SK-N-SH (cell line): ENCODE measurements at regions not wholly inside any gene's neighbourhood (a gene's known extent, or its start where the extent isn't known, plus 50 kb on each side); places are given as distances from the start of the nearest gene placed in this dataset.

Source experiments
- CTCF ChIA-PET: fragments of 300-600, 350-600 bp; formaldehyde crosslinking; extraction: SDS; loops from one replicate; lab custom pipeline; 2021; lab: Yijun Ruan, JAX
- POLR2A ChIA-PET: fragments of 350-600 bp; sonication (Branson Sonifier 250); formaldehyde crosslinking; extraction: SDS; loops from one replicate; lab custom pipeline; 2020; ENCODE audit warnings: antibody characterized with exemption, inconsistent platforms; lab: Yijun Ruan, JAX
- DNase-seq: peaks from one replicate; pipeline ENCODE4 v3.0.0; 2012
- H2AFZ ChIP-seq: fragments of 200-600 bp; sonication (generic); 2 replicates; pipeline ENCODE4 v1.8.1; 2016; ENCODE audit warnings: antibody characterized with exemption, mild to moderate bottlenecking, low read depth
- H3F3A ChIP-seq: fragments of 200-600 bp; sonication (generic); replicated peaks from 2 replicates; pipeline ENCODE3; 2016; ENCODE audit warnings: antibody characterized with exemption, mild to moderate bottlenecking; ENCODE audit not compliant: insufficient read depth
- H3K27ac ChIP-seq, 2 experiments: fragments of 200-500 bp in 1 of 2; fragments of 200-600 bp in 1 of 2; sonication (Bioruptor generic) in 1 of 2; sonication (generic), shearing (Covaris generic) in 1 of 2; 2 replicates each; pipeline versions ENCODE4 v1.5.1 to v1.6.1; 2014 to 2016; ENCODE audit warnings: low read depth in 2 of 2, inconsistent platforms in 1 of 2, low read length in 1 of 2, mild to moderate bottlenecking in 1 of 2, mixed read lengths in 1 of 2
- H3K27me3 ChIP-seq: fragments of 200-600 bp; sonication (generic), shearing (Covaris generic); 2 replicates; pipeline ENCODE4 v1.6.1; 2016; ENCODE audit warnings: mixed run types; ENCODE audit not compliant: insufficient read depth
- H3K36me3 ChIP-seq, 2 experiments: fragments of 200-500 bp in 1 of 2; fragments of 200-600 bp in 1 of 2; sonication (Bioruptor generic) in 1 of 2; sonication (generic) in 1 of 2; replicated peaks in 1 of 2; 2 replicates each; pipeline versions ENCODE3 to v1.5.1; 2014 to 2016; ENCODE audit warnings: low read length in 1 of 2, mild to moderate bottlenecking in 1 of 2; ENCODE audit not compliant: insufficient read depth in 2 of 2, control insufficient read depth in 1 of 2
- H3K4me1 ChIP-seq, 2 experiments: fragments of 200-500 bp in 1 of 2; fragments of 200-600 bp in 1 of 2; sonication (Bioruptor generic) in 1 of 2; sonication (generic), shearing (Covaris generic) in 1 of 2; 2 replicates each; pipeline versions ENCODE4 v1.5.1 to v1.6.1; 2014 to 2016; ENCODE audit warnings: low read depth in 1 of 2, low read length in 1 of 2, mixed run types in 1 of 2; ENCODE audit not compliant: insufficient read depth in 2 of 2, control insufficient read depth in 1 of 2
- H3K4me2 ChIP-seq: fragments of 200-600 bp; sonication (generic), shearing (Covaris generic); 2 replicates; pipeline ENCODE4 v1.6.1; 2017; ENCODE audit warnings: mixed run types
- H3K4me3 ChIP-seq, 2 experiments: fragments of 200-500 bp in 1 of 2; fragments of 200-600 bp in 1 of 2; sonication (Bioruptor generic) in 1 of 2; sonication (generic), shearing (Covaris generic) in 1 of 2; 2 replicates each; pipeline versions ENCODE4 v1.5.1 to v1.8.1; 2014 to 2016; ENCODE audit warnings: low read depth in 2 of 2, inconsistent platforms in 1 of 2, low read length in 1 of 2, mild to moderate bottlenecking in 1 of 2, mixed read lengths in 1 of 2, moderate library complexity in 1 of 2
- H3K79me2 ChIP-seq: fragments of 200-600 bp; sonication (generic); 2 replicates; pipeline ENCODE4 v1.8.1; 2017; ENCODE audit warnings: mild to moderate bottlenecking; ENCODE audit not compliant: insufficient read depth
- H3K9ac ChIP-seq: fragments of 200-600 bp; sonication (generic); 2 replicates; pipeline ENCODE4 v1.6.1; 2017; ENCODE audit warnings: mixed run types
- H3K9me2 ChIP-seq: fragments of 200-600 bp; sonication (generic); 2 replicates; pipeline ENCODE4 v1.6.1; 2017; ENCODE audit warnings: mixed run types
- H3K9me3 ChIP-seq: fragments of 200-600 bp; sonication (generic); 2 replicates; pipeline ENCODE4 v1.6.1; 2017; ENCODE audit warnings: mixed run types, mild to moderate bottlenecking, moderate library complexity
- H4K20me1 ChIP-seq: fragments of 200-600 bp; sonication (generic); 2 replicates; pipeline ENCODE4 v1.6.1; 2017; ENCODE audit warnings: mild to moderate bottlenecking, mixed run types; ENCODE audit not compliant: insufficient read depth
- CHD2 ChIP-seq: fragments of 150-350 bp; IDR thresholded peaks from 2 replicates; pipeline ENCODE4 v1.6.1; 2018; ENCODE audit warnings: low read length; ENCODE audit not compliant: partially characterized antibody
- EZH2phosphoT487 ChIP-seq: fragments of 200-600 bp; sonication (generic); IDR thresholded peaks from 2 replicates; pipeline ENCODE4 v1.6.1; 2017; ENCODE audit warnings: low read depth, mixed run types, mild to moderate bottlenecking, antibody characterized with exemption, moderate library complexity, borderline replicate concordance
- FOSL2 ChIP-seq: IDR thresholded peaks from 2 replicates; pipeline ENCODE4 v1.4.0; 2012; ENCODE audit warnings: low read depth, mild to moderate bottlenecking, moderate library complexity, borderline replicate concordance
- FOXM1 ChIP-seq: IDR thresholded peaks from 2 replicates; pipeline ENCODE4 v1.4.0; 2012; ENCODE audit warnings: low read depth, mild to moderate bottlenecking
- GABPA ChIP-seq: IDR thresholded peaks from 2 replicates; pipeline ENCODE4 v1.4.0; 2012; ENCODE audit warnings: low read depth, mild to moderate bottlenecking
- MEF2A ChIP-seq: IDR thresholded peaks from 2 replicates; pipeline ENCODE4 v1.4.0; 2012; ENCODE audit warnings: low read depth, borderline replicate concordance
- NFIC ChIP-seq: IDR thresholded peaks from 2 replicates; pipeline ENCODE4 v1.4.0; 2012; ENCODE audit warnings: borderline replicate concordance
- NRF1 ChIP-seq: IDR thresholded peaks from 2 replicates; pipeline ENCODE4 v1.6.1; 2012; ENCODE audit warnings: low read depth, mild to moderate bottlenecking, low read length
- POLR2AphosphoS5 ChIP-seq: IDR thresholded peaks from 2 replicates; pipeline ENCODE4 v1.6.1; 2012; ENCODE audit warnings: low read depth, low read length
- RAD21 ChIP-seq: IDR thresholded peaks from 2 replicates; pipeline ENCODE4 v1.6.1; 2012; ENCODE audit warnings: mild to moderate bottlenecking, low read length
- RXRA ChIP-seq: IDR thresholded peaks from 2 replicates; pipeline ENCODE4 v1.4.0; 2012; ENCODE audit warnings: low read depth, mild to moderate bottlenecking, borderline replicate concordance
- SIN3A ChIP-seq: IDR thresholded peaks from 2 replicates; pipeline ENCODE4 v1.6.1; 2012; ENCODE audit warnings: low read depth, mild to moderate bottlenecking, low read length, moderate library complexity, borderline replicate concordance
- SMC3 ChIP-seq: IDR thresholded peaks from 2 replicates; pipeline ENCODE4 v1.6.1; 2012; ENCODE audit warnings: low read depth, low read length, improper control_type of control experiment
- TAF1 ChIP-seq: IDR thresholded peaks from 2 replicates; pipeline ENCODE4 v1.6.1; 2012; ENCODE audit warnings: low read depth, mild to moderate bottlenecking, low read length, moderate library complexity, borderline replicate concordance
- YY1 ChIP-seq: IDR thresholded peaks from 2 replicates; pipeline ENCODE4 v1.4.0; 2012; ENCODE audit warnings: low read depth, mild to moderate bottlenecking
- WGBS: methylation state at CpG from one replicate; pipeline ENCODE4 v1.1.6; 2017; ENCODE audit warnings: low lambda C conversion rate; 5-methylcytosine and 5-hydroxymethylcytosine counted together
- TF ChIP-seq, protein P1 (sequence below): IDR thresholded peaks from 2 replicates; pipeline ENCODE4 v1.4.0; 2012; ENCODE audit warnings: low read depth, borderline replicate concordance
- TF ChIP-seq, protein P2 (sequence below): fragments of 200-600 bp; sonication (generic); IDR thresholded peaks from 2 replicates; pipeline ENCODE4 v1.6.1; 2017; ENCODE audit warnings: antibody characterized with exemption, mild to moderate bottlenecking, moderate library complexity
- TF ChIP-seq, protein P3 (sequence below): fragments of 150-350 bp; IDR thresholded peaks from 2 replicates; pipeline ENCODE4 v1.6.1; 2017; ENCODE audit warnings: antibody characterized with exemption, low read length, low read depth, borderline replicate concordance
- TF ChIP-seq, protein P4 (sequence below): IDR thresholded peaks from 2 replicates; pipeline ENCODE4; 2012

DNA sequence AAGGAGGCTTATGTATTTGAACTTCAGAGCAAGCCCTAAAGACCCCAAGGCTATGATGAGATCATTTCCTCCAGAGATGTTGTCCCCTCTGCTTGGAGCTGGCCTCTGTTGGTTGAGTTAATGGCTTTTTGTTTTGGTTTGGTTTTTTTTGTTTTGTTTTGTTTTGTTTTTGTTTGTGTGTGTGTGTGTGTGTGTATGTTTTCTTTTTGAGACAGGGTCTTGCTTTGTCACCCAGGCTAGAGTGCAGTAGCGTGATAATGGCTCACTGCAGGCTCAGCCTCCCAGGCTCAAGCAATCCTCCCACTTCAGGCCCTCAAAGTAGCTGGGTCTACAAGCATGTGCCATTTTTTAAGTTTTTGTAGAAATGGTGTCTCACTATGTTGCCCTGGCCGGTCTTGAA, 1076.2 kb downstream of the UQCRFS1 start:
- H3K4me1 ChIP-seq: no peaks in the 10 kb centered on the region
- no peak for DNase-seq
- no peak overlapping the region for H3K4me2 ChIP-seq
- H3K36me3 ChIP-seq: no peaks in the 10 kb centered on the region
- no peaks in the 10 kb centered on the region for H3K9me3 ChIP-seq
- H3K27me3 ChIP-seq: no peaks in the 10 kb centered on the region
- no peaks in the 10 kb centered on the region for H3F3A ChIP-seq
- no peak overlapping the region for H3K4me3 ChIP-seq
- H2AFZ ChIP-seq: no peak overlapping the region
- H3K9me2 ChIP-seq: no peaks in the 10 kb centered on the region
- POLR2A ChIA-PET: no interaction called here
- H3K9ac ChIP-seq: no peak overlapping the region
- H3K27ac ChIP-seq: no peak overlapping the region
- TF ChIP-seq RAD21 (no peak), CHD2 (no peak), EZH2phosphoT487 (no peak), NFIC (no peak), YY1 (no peak), TAF1 (no peak), FOSL2 (no peak), FOXM1 (no peak), POLR2AphosphoS5 (no peak), RXRA (no peak), SMC3 (no peak), NRF1 (no peak), SIN3A (no peak), MEF2A (no peak), GABPA (no peak)
- TF ChIP-seq, protein P1, sequence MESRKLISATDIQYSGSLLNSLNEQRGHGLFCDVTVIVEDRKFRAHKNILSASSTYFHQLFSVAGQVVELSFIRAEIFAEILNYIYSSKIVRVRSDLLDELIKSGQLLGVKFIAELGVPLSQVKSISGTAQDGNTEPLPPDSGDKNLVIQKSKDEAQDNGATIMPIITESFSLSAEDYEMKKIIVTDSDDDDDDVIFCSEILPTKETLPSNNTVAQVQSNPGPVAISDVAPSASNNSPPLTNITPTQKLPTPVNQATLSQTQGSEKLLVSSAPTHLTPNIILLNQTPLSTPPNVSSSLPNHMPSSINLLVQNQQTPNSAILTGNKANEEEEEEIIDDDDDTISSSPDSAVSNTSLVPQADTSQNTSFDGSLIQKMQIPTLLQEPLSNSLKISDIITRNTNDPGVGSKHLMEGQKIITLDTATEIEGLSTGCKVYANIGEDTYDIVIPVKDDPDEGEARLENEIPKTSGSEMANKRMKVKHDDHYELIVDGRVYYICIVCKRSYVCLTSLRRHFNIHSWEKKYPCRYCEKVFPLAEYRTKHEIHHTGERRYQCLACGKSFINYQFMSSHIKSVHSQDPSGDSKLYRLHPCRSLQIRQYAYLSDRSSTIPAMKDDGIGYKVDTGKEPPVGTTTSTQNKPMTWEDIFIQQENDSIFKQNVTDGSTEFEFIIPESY: no peak
- TF ChIP-seq, protein P2, sequence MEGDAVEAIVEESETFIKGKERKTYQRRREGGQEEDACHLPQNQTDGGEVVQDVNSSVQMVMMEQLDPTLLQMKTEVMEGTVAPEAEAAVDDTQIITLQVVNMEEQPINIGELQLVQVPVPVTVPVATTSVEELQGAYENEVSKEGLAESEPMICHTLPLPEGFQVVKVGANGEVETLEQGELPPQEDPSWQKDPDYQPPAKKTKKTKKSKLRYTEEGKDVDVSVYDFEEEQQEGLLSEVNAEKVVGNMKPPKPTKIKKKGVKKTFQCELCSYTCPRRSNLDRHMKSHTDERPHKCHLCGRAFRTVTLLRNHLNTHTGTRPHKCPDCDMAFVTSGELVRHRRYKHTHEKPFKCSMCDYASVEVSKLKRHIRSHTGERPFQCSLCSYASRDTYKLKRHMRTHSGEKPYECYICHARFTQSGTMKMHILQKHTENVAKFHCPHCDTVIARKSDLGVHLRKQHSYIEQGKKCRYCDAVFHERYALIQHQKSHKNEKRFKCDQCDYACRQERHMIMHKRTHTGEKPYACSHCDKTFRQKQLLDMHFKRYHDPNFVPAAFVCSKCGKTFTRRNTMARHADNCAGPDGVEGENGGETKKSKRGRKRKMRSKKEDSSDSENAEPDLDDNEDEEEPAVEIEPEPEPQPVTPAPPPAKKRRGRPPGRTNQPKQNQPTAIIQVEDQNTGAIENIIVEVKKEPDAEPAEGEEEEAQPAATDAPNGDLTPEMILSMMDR: no peak
- TF ChIP-seq, protein P3, sequence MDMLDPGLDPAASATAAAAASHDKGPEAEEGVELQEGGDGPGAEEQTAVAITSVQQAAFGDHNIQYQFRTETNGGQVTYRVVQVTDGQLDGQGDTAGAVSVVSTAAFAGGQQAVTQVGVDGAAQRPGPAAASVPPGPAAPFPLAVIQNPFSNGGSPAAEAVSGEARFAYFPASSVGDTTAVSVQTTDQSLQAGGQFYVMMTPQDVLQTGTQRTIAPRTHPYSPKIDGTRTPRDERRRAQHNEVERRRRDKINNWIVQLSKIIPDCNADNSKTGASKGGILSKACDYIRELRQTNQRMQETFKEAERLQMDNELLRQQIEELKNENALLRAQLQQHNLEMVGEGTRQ: no peak
- TF ChIP-seq, protein P4, sequence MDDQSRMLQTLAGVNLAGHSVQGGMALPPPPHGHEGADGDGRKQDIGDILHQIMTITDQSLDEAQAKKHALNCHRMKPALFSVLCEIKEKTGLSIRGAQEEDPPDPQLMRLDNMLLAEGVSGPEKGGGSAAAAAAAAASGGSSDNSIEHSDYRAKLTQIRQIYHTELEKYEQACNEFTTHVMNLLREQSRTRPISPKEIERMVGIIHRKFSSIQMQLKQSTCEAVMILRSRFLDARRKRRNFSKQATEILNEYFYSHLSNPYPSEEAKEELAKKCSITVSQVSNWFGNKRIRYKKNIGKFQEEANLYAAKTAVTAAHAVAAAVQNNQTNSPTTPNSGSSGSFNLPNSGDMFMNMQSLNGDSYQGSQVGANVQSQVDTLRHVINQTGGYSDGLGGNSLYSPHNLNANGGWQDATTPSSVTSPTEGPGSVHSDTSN: no peak
- TF ChIP-seq, all 33 proteins: peak for 0
- WGBS: 2% methylated on average over 2 of the region's 2 CpGs
- H3K79me2 ChIP-seq: no peaks in the 10 kb centered on the region
- CTCF ChIA-PET: interaction anchor here (0.6 kb wide), 1 partner anchor 26 kb away, joined by 3 read pairs; no protein-coding TSS in a partner anchor
- H4K20me1 ChIP-seq: no peaks in the 10 kb centered on the region
